ENCODE measurements at regions not wholly inside any gene's neighbourhood (a gene's known extent, or its start where the extent isn't known, plus 50 kb on each side); places are given as distances from the start of the nearest gene placed in this dataset.

GRCh38 chr14:43894534-43894933 lies 612.5 kb downstream of the FSCB start:
- H3K27me3 Mint-ChIP-seq, result no peaks in the 10 kb centered on the region
- no peak for TF ChIP-seq CTCF (IDR thresholded peaks at IDR 0.05)
- intact Hi-C loops (cut with micrococcal nuclease), result no loop called here
- ChIA-PET CTCF (no interaction called here), POLR2A (no interaction called here)
- no peaks in the 10 kb centered on the region for H3K9me3 Mint-ChIP-seq
- no peaks in the 10 kb centered on the region for H3K36me3 Mint-ChIP-seq (ENCODE audit: low read depth)
- H3K4me1 Mint-ChIP-seq, result no peaks in the 10 kb centered on the region
- ATAC-seq (ENCODE audit: low read depth) (no peak), DNase-seq (no peak)
- no peak overlapping the region for H3K4me3 Mint-ChIP-seq
- no peak overlapping the region for H3K27ac Mint-ChIP-seq

DNA sequence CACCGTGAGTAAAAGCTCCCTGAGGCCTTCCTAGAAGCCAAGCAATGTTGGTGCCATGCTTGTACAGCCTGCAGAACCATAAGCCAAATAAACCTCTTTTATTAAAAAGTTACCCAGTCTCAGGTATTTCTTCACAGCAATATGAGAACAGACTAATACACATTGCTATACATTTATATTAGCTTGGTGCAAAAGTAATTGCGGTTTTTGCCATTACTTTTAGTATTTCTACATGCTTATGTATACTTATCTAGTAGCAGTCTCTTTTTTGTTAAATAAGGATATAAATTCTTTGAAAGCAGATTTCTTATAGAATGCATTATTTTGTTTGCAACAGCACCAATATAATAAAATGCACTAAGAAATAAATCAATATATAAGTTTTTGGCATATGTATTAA lies 619.6 kb downstream of the FSCB start:
- no peak for ATAC-seq (ENCODE audit: low read depth)
- DNase-seq, result no peak
- CTCF ChIA-PET, result no interaction called here

DNA sequence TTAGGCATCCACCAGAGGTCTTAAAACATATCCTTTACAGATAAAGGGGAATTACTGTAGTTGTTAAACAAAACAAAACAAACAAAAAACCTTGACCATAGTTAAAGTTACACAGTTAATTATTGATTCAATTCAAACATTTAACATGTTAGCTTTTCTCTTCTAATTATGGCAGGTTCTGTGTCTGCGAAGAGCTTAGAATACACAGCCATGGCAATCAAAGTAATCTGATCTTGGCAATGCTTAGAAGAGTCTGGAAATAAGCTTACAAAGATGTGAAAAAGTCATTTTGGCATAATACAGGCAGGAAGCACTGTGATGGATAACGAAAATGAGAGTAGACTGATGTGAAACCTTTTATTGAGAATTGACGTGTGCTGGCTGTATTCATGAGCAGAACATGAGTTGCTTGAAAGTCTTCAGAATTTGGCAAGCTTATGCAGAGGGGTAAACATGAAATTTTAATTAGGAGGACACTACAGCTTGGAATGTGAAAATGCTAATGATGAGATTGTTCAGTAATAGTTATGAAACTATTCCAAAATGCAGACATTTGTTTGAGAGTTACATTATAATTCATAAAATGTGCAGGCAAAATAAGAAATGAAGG lies 629.6 kb downstream of the FSCB start:
- no peaks in the 10 kb centered on the region for H3K9me3 Mint-ChIP-seq
- no peak for TF ChIP-seq CTCF (IDR thresholded peaks at IDR 0.05)
- H3K27ac Mint-ChIP-seq, result no peak overlapping the region
- ATAC-seq (ENCODE audit: low read depth) (no peak), DNase-seq (no peak)
- H3K4me1 Mint-ChIP-seq, result no peaks in the 10 kb centered on the region
- no peak overlapping the region for H3K4me3 Mint-ChIP-seq
- H3K36me3 Mint-ChIP-seq (ENCODE audit: low read depth), result no peaks in the 10 kb centered on the region
- intact Hi-C loops (cut with micrococcal nuclease), result no loop called here
- POLR2A ChIA-PET, result no interaction called here
- CTCF ChIA-PET, result no interaction called here
- H3K27me3 Mint-ChIP-seq, result no peaks in the 10 kb centered on the region

More for the DNA sequence above, 619.6 kb downstream of the FSCB start:
- Mint-ChIP-seq H3K4me3 (no peak overlapping the region), H3K9me3 (no peaks in the 10 kb centered on the region), H3K4me1 (no peaks in the 10 kb centered on the region), H3K36me3 (ENCODE audit: low read depth) (no peaks in the 10 kb centered on the region), H3K27me3 (no peaks in the 10 kb centered on the region), H3K27ac (no peak overlapping the region)
- POLR2A ChIA-PET, result no interaction called here
- intact Hi-C loops (cut with micrococcal nuclease), result no loop called here
- TF ChIP-seq CTCF (IDR thresholded peaks at IDR 0.05), result no peak

DNA sequence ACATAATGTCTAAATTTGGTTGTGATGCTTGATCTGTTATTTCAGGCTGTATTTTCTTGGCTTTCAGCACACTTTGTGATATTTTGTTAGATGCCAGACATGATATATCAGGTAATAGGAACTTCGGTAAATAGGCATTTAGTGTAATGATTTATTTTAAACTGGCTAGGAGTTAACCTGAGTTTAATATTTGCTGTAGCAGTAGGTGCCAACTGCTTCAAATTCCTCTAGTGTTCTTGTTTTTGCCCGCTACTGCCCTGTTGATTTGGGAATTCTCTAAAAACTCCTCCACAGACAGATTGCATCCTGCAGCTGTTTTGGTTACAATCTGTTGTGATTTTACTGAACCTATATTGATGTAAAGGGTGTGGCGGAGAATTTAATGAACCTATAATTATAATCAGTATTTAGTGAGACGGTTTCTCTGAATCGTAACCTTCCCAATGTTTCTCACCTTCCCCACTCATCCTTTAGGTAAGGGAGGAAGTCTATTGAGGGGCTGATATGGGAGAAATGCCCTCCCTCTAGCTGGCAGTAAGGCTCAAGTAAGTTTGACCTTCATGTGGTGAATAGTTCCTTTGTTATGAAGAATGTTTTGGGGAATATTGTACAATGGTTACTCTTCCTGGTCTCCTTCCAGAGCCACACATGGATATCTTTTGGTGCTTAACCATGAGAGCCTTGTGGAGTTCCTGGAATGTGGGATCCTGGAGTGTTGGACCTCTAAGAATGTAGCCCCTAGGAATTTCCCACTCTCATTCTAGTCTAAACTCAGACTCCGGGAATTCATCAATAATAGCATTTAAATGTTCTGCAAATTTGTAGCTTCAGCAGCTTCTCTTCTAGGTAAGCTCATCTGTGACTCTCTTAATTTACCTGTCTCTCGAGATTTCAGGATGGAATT lies 634.1 kb downstream of the FSCB start:
- ChIA-PET CTCF (no interaction called here), POLR2A (no interaction called here)
- no peak for ATAC-seq (ENCODE audit: low read depth)
- H3K9me3 Mint-ChIP-seq, result no peaks in the 10 kb centered on the region
- no peak for TF ChIP-seq CTCF (IDR thresholded peaks at IDR 0.05)
- no peak overlapping the region for H3K4me3 Mint-ChIP-seq
- no peaks in the 10 kb centered on the region for H3K27me3 Mint-ChIP-seq
- H3K4me1 Mint-ChIP-seq, result no peaks in the 10 kb centered on the region
- no peaks in the 10 kb centered on the region for H3K36me3 Mint-ChIP-seq (ENCODE audit: low read depth)
- H3K27ac Mint-ChIP-seq, result no peak overlapping the region
- intact Hi-C loops (cut with micrococcal nuclease), result no loop called here
- no peak for DNase-seq

DNA sequence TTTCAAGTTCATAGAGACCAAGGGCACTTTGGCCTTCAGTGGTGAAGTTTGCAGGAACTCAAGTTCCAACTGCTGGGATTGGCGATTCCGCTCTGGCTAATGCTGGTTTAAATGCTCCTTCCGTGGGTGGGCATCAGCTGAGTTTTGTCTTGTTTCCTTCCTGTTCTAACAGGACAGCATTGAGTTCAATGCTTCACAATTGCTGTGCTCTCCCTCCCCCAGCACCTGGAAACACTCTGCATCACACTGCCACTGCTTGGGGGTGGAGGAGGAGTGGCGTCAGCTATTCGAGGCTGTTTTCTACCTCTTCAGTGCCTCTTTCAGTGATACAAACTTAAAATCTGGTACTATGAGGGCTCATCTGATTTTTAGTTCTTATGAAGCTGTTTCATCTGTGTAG lies 634.9 kb downstream of the FSCB start:
- no peaks in the 10 kb centered on the region for H3K36me3 Mint-ChIP-seq (ENCODE audit: low read depth)
- CTCF ChIA-PET, result no interaction called here

More for the DNA sequence above, 634.9 kb downstream of the FSCB start:
- no peaks in the 10 kb centered on the region for H3K9me3 Mint-ChIP-seq
- H3K4me3 Mint-ChIP-seq, result no peak overlapping the region
- DNase-seq (no peak), ATAC-seq (ENCODE audit: low read depth) (no peak)
- no peak for TF ChIP-seq CTCF (IDR thresholded peaks at IDR 0.05)
- H3K27ac Mint-ChIP-seq, result no peak overlapping the region
- POLR2A ChIA-PET, result no interaction called here
- intact Hi-C loops (cut with micrococcal nuclease), result no loop called here
- H3K27me3 Mint-ChIP-seq, result no peaks in the 10 kb centered on the region
- no peaks in the 10 kb centered on the region for H3K4me1 Mint-ChIP-seq
